Muscle layer of duodenum (tissue), 2 donors: ENCODE measurements at regions not wholly inside any gene's neighbourhood (a gene's known extent, or its start where the extent isn't known, plus 50 kb on each side); places are given as distances from the start of the nearest gene placed in this dataset.
"Not testable (repeated sequence)": the region's sequence is repeated elsewhere in the genome, so short reads cannot be mapped to it uniquely, and the experiment has no call there.

ENCODE experiments used
- H3K27ac ChIP-seq: one replicate; pipeline ENCODE4 v1.7.0; 2013; ENCODE audit warnings: mild to moderate bottlenecking, low read length
- H3K27me3 ChIP-seq: one replicate; pipeline ENCODE4 v1.7.0; 2013; ENCODE audit warnings: low read depth, mild to moderate bottlenecking, control low read depth, low read length
- H3K36me3 ChIP-seq, 2 donors: one replicate each; pipeline ENCODE4 v1.7.0; 2013; ENCODE audit warnings: low read length in 2 of 2, control low read depth in 1 of 2, mild to moderate bottlenecking in 1 of 2; ENCODE audit not compliant: insufficient read depth in 2 of 2, control insufficient read depth in 1 of 2
- H3K4me1 ChIP-seq, 2 donors: one replicate each; pipeline ENCODE4 v1.7.0; 2013; ENCODE audit warnings: low read length in 2 of 2, mild to moderate bottlenecking in 2 of 2, control low read depth in 1 of 2, moderate library complexity in 1 of 2; ENCODE audit not compliant: insufficient read depth in 2 of 2, control insufficient read depth in 1 of 2
- H3K4me3 ChIP-seq, 2 donors: one replicate each; pipeline ENCODE4 v1.7.0; 2013; ENCODE audit warnings: low read length in 2 of 2, low read depth in 1 of 2, mild to moderate bottlenecking in 1 of 2
- H3K9me3 ChIP-seq, 2 donors: one replicate each; pipeline ENCODE4 v1.7.0; 2013; ENCODE audit warnings: low read length in 2 of 2, control low read depth in 1 of 2, mild to moderate bottlenecking in 1 of 2; ENCODE audit not compliant: control insufficient read depth in 1 of 2
- donor health status: healthy.

GRCh38 chr11:90717522-90717921, 494.7 kb upstream of the CHORDC1 start:
- Histone ChIP-seq H3K27me3 (no peaks in the 10 kb centered on the region), H3K4me1 (no peaks in the 10 kb centered on the region), H3K27ac (no peak overlapping the region), H3K36me3 (no peaks in the 10 kb centered on the region), H3K4me3 (no peak overlapping the region), H3K9me3 (peaks cover 4 to 7% of the 10 kb centered on the region in 2 donors)

GRCh38 chr11:90705661-90706060, 482.8 kb upstream of the CHORDC1 start:
- no peaks in the 10 kb centered on the region for H3K36me3 ChIP-seq
- no peaks in the 10 kb centered on the region for H3K4me1 ChIP-seq
- H3K9me3 ChIP-seq, result no peaks in the 10 kb centered on the region
- H3K27ac ChIP-seq, result no peak overlapping the region
- H3K27me3 ChIP-seq, result no peaks in the 10 kb centered on the region
- no peak overlapping the region for H3K4me3 ChIP-seq

- Histone ChIP-seq H3K4me3 (no peak overlapping the region), H3K27ac (no peak overlapping the region), H3K27me3 (no peaks in the 10 kb centered on the region), H3K4me1 (no peaks in the 10 kb centered on the region), H3K9me3 (no peaks in the 10 kb centered on the region), H3K36me3 (no peaks in the 10 kb centered on the region)
These were observed 481.7 kb upstream of the CHORDC1 start for GRCh38 chr11:90704510-90704909.

- H3K27me3 ChIP-seq, result no peaks in the 10 kb centered on the region
- H3K9me3 ChIP-seq, result no peaks in the 10 kb centered on the region
- H3K27ac ChIP-seq, result no peak overlapping the region
- no peaks in the 10 kb centered on the region for H3K4me1 ChIP-seq
- H3K36me3 ChIP-seq, result no peaks in the 10 kb centered on the region
- no peak overlapping the region for H3K4me3 ChIP-seq
These were observed 478.9 kb upstream of the CHORDC1 start for GRCh38 chr11:90701716-90702115.

- Histone ChIP-seq H3K36me3 (no peaks in the 10 kb centered on the region), H3K4me1 (no peaks in the 10 kb centered on the region), H3K4me3 (no peak overlapping the region), H3K27ac (no peak overlapping the region), H3K9me3 (no peaks in the 10 kb centered on the region), H3K27me3 (no peaks in the 10 kb centered on the region)
These were observed 478.1 kb upstream of the CHORDC1 start for GRCh38 chr11:90700789-90701439.

GRCh38 chr11:90699791-90700400, 477.0 kb upstream of the CHORDC1 start:
- Histone ChIP-seq H3K27me3 (no peaks in the 10 kb centered on the region), H3K4me1 (no peaks in the 10 kb centered on the region), H3K36me3 (no peaks in the 10 kb centered on the region), H3K27ac (no peak overlapping the region), H3K4me3 (no peak overlapping the region), H3K9me3 (no peaks in the 10 kb centered on the region)

GRCh38 chr11:90698238-90698637, 475.4 kb upstream of the CHORDC1 start:
- H3K27ac ChIP-seq, result no peak overlapping the region
- H3K36me3 ChIP-seq, result no peaks in the 10 kb centered on the region
- no peaks in the 10 kb centered on the region for H3K4me1 ChIP-seq
- H3K4me3 ChIP-seq, result no peak overlapping the region
- H3K27me3 ChIP-seq, result no peaks in the 10 kb centered on the region
- no peaks in the 10 kb centered on the region for H3K9me3 ChIP-seq

- not testable (repeated sequence) for H3K27me3 ChIP-seq, H3K27ac ChIP-seq, H3K4me3 ChIP-seq, H3K36me3 ChIP-seq, H3K9me3 ChIP-seq, H3K4me1 ChIP-seq
These were observed 452.6 kb upstream of the CHORDC1 start for GRCh38 chr11:90675496-90675895.

- H3K4me3 ChIP-seq, result no peak overlapping the region
- no peaks in the 10 kb centered on the region for H3K4me1 ChIP-seq
- H3K36me3 ChIP-seq, result no peaks in the 10 kb centered on the region
- H3K9me3 ChIP-seq, result no peaks in the 10 kb centered on the region
- H3K27me3 ChIP-seq, result no peaks in the 10 kb centered on the region
- no peak overlapping the region for H3K27ac ChIP-seq
These were observed 446.2 kb upstream of the CHORDC1 start for GRCh38 chr11:90669094-90669493.

GRCh38 chr11:90668502-90668901, 445.7 kb upstream of the CHORDC1 start:
- H3K9me3 ChIP-seq, result no peaks in the 10 kb centered on the region
- H3K27ac ChIP-seq, result no peak overlapping the region
- H3K4me3 ChIP-seq, result no peak overlapping the region
- H3K36me3 ChIP-seq, result no peaks in the 10 kb centered on the region
- no peaks in the 10 kb centered on the region for H3K4me1 ChIP-seq
- H3K27me3 ChIP-seq, result no peaks in the 10 kb centered on the region

GRCh38 chr11:90661233-90661632, 438.4 kb upstream of the CHORDC1 start:
- H3K9me3 ChIP-seq, result no peaks in the 10 kb centered on the region
- no peaks in the 10 kb centered on the region for H3K36me3 ChIP-seq
- no peaks in the 10 kb centered on the region for H3K4me1 ChIP-seq
- no peaks in the 10 kb centered on the region for H3K27me3 ChIP-seq
- no peak overlapping the region for H3K4me3 ChIP-seq
- no peak overlapping the region for H3K27ac ChIP-seq

GRCh38 chr11:90656171-90656570, 433.3 kb upstream of the CHORDC1 start:
- no peak overlapping the region for H3K27ac ChIP-seq
- H3K36me3 ChIP-seq, result no peaks in the 10 kb centered on the region

More at GRCh38 chr11:90656171-90656570, 433.3 kb upstream of the CHORDC1 start:
- H3K4me3 ChIP-seq, result no peak overlapping the region
- H3K4me1 ChIP-seq, result no peaks in the 10 kb centered on the region
- H3K27me3 ChIP-seq, result no peaks in the 10 kb centered on the region
- no peaks in the 10 kb centered on the region for H3K9me3 ChIP-seq
